ENCODE measurements at regions not wholly inside any gene's neighbourhood (a gene's known extent, or its start where the extent isn't known, plus 50 kb on each side); places are given as distances from the start of the nearest gene placed in this dataset.

GRCh38 chr2:12951657-12951973 is 234.9 kb downstream of the TRIB2 start:
- TF ChIP-seq, protein P1, sequence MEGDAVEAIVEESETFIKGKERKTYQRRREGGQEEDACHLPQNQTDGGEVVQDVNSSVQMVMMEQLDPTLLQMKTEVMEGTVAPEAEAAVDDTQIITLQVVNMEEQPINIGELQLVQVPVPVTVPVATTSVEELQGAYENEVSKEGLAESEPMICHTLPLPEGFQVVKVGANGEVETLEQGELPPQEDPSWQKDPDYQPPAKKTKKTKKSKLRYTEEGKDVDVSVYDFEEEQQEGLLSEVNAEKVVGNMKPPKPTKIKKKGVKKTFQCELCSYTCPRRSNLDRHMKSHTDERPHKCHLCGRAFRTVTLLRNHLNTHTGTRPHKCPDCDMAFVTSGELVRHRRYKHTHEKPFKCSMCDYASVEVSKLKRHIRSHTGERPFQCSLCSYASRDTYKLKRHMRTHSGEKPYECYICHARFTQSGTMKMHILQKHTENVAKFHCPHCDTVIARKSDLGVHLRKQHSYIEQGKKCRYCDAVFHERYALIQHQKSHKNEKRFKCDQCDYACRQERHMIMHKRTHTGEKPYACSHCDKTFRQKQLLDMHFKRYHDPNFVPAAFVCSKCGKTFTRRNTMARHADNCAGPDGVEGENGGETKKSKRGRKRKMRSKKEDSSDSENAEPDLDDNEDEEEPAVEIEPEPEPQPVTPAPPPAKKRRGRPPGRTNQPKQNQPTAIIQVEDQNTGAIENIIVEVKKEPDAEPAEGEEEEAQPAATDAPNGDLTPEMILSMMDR (IDR thresholded peaks at IDR 0.05) = no peak
- no peak for TF ChIP-seq POLR2A (IDR thresholded peaks at IDR 0.05)

Data from Peyer's patch (tissue), 4 donors.